ENCODE measurements at regions not wholly inside any gene's neighbourhood (a gene's known extent, or its start where the extent isn't known, plus 50 kb on each side); places are given as distances from the start of the nearest gene placed in this dataset.

GRCh38 chr6:45801471-45802289, 214.0 kb downstream of the CLIC5 start:
- TF ChIP-seq CTCF (IDR thresholded peaks at IDR 0.05): no peak
- intact Hi-C loops (cut with micrococcal nuclease): no loop called here
- H3K4me1 ChIP-seq (ENCODE audit: control insufficient read depth in 1 of 2, insufficient read depth in 2 of 2, low read length in 2 of 2): no peaks in the 10 kb centered on the region

GRCh38 chr6:45800911-45801310, 214.7 kb downstream of the CLIC5 start:
- Mint-ChIP-seq H3K4me1 (no peaks in the 10 kb centered on the region), H3K4me3 (no peak overlapping the region), H3K27me3 (ENCODE audit: low read depth in 3 of 3) (peaks cover 0 to 3% (median 0%) of the 10 kb centered on the region in 3 donors), H3K36me3 (no peaks in the 10 kb centered on the region), H3K27ac (no peak overlapping the region), H3K9me3 (peaks cover 0 to 5% (median 0%) of the 10 kb centered on the region in 7 donors)
- Histone ChIP-seq H3K36me3 (replicated peaks in 1 of 2; ENCODE audit: control insufficient read depth in 1 of 2, insufficient read depth in 2 of 2, low read length in 2 of 2) (no peaks in the 10 kb centered on the region), H3K4me1 (ENCODE audit: control insufficient read depth in 1 of 2, insufficient read depth in 2 of 2, low read length in 2 of 2) (no peaks in the 10 kb centered on the region), H3K79me2 (ENCODE audit: insufficient read depth, low read length) (no peaks in the 10 kb centered on the region), H3K9me3 (replicated peaks in 1 of 2; ENCODE audit: control insufficient read depth in 1 of 2, insufficient read depth in 1 of 2, low read length in 2 of 2) (no peaks in the 10 kb centered on the region), H3K9ac (ENCODE audit: insufficient read depth, low read length, poor library complexity, severe bottlenecking) (no peak overlapping the region), H3K27me3 (ENCODE audit: control insufficient read depth in 2 of 2, insufficient read depth in 2 of 2, low read length in 2 of 2) (no peaks in the 10 kb centered on the region), H3K4me3 (replicated peaks in 1 of 3; ENCODE audit: low read depth in 2 of 3, low read length in 3 of 3) (no peak overlapping the region), H4K20me1 (ENCODE audit: insufficient read depth, low read length) (no peaks in the 10 kb centered on the region), H3K27ac (ENCODE audit: low read depth in 1 of 2, low read length in 2 of 2) (no peak overlapping the region), H2AFZ (ENCODE audit: insufficient read depth, low read depth, low read length, poor library complexity, severe bottlenecking) (no peak overlapping the region), H3K4me2 (replicated peaks; ENCODE audit: extremely low read depth, low read length, poor library complexity, severe bottlenecking) (no peak overlapping the region)
- no peak for TF ChIP-seq CTCF (IDR thresholded peaks at IDR 0.05)
- DNase-seq: no peak
- 67% methylated on average over 3 of the region's 5 CpGs for WGBS (ENCODE audit: insufficient coverage)
- intact Hi-C loops (cut with micrococcal nuclease): no loop called here

More at GRCh38 chr6:45801471-45802289, 214.0 kb downstream of the CLIC5 start:
- no peak overlapping the region for H2AFZ ChIP-seq (ENCODE audit: insufficient read depth, low read depth, low read length, poor library complexity, severe bottlenecking)
- no peak for DNase-seq
- no peaks in the 10 kb centered on the region for H4K20me1 ChIP-seq (ENCODE audit: insufficient read depth, low read length)
- H3K79me2 ChIP-seq (ENCODE audit: insufficient read depth, low read length): no peaks in the 10 kb centered on the region
- peaks cover 0 to 3% of the 10 kb centered on the region in 2 donors for H3K9me3 ChIP-seq (replicated peaks in 1 of 2; ENCODE audit: control insufficient read depth in 1 of 2, insufficient read depth in 1 of 2, low read length in 2 of 2)
- H3K36me3 ChIP-seq (replicated peaks in 1 of 2; ENCODE audit: control insufficient read depth in 1 of 2, insufficient read depth in 2 of 2, low read length in 2 of 2): no peaks in the 10 kb centered on the region
- Mint-ChIP-seq H3K27ac (no peak overlapping the region), H3K36me3 (no peaks in the 10 kb centered on the region), H3K27me3 (ENCODE audit: low read depth in 3 of 3) (peaks cover 0 to 3% (median 0%) of the 10 kb centered on the region in 3 donors), H3K4me1 (no peaks in the 10 kb centered on the region), H3K4me3 (no peak overlapping the region), H3K9me3 (peaks cover 0 to 5% (median 0%) of the 10 kb centered on the region in 7 donors)
- H3K27ac ChIP-seq (ENCODE audit: low read depth in 1 of 2, low read length in 2 of 2): no peak overlapping the region
- WGBS (ENCODE audit: insufficient coverage): 57% methylated on average over 10 of the region's 10 CpGs
- no peaks in the 10 kb centered on the region for H3K27me3 ChIP-seq (ENCODE audit: control insufficient read depth in 2 of 2, insufficient read depth in 2 of 2, low read length in 2 of 2)
- H3K4me3 ChIP-seq (replicated peaks in 1 of 3; ENCODE audit: low read depth in 2 of 3, low read length in 3 of 3): no peak overlapping the region
- no peak overlapping the region for H3K9ac ChIP-seq (ENCODE audit: insufficient read depth, low read length, poor library complexity, severe bottlenecking)
- no peak overlapping the region for H3K4me2 ChIP-seq (replicated peaks; ENCODE audit: extremely low read depth, low read length, poor library complexity, severe bottlenecking)
